ENCODE measurements at regions not wholly inside any gene's neighbourhood (a gene's known extent, or its start where the extent isn't known, plus 50 kb on each side); places are given as distances from the start of the nearest gene placed in this dataset.

- TF ChIP-seq CTCF (IDR thresholded peaks at IDR 0.05; ENCODE audit: low read depth, low read length): no peak
- no peak for DNase-seq (ENCODE audit: low read depth in 2 of 2)
Observed at GRCh38 chr15:37715101-37715500, 219.3 kb upstream of the TMCO5A start.

GRCh38 chr15:37720267-37720666 is 214.2 kb upstream of the TMCO5A start:
- no peak for TF ChIP-seq CTCF (IDR thresholded peaks at IDR 0.05; ENCODE audit: low read depth, low read length)
- no peak overlapping the region for H3K4me3 ChIP-seq (replicated peaks in 1 of 2; ENCODE audit: low read depth in 2 of 2, low read length in 2 of 2)
- DNase-seq (ENCODE audit: low read depth in 2 of 2): no peak

More at GRCh38 chr15:37715101-37715500, 219.3 kb upstream of the TMCO5A start:
- no peak overlapping the region for H3K4me3 ChIP-seq (replicated peaks in 1 of 2; ENCODE audit: low read depth in 2 of 2, low read length in 2 of 2)

- no peak for DNase-seq (ENCODE audit: low read depth in 2 of 2)
- no peak for TF ChIP-seq CTCF (IDR thresholded peaks at IDR 0.05; ENCODE audit: low read depth, low read length)
- no peak overlapping the region for H3K4me3 ChIP-seq (replicated peaks in 1 of 2; ENCODE audit: low read depth in 2 of 2, low read length in 2 of 2)
Observed at GRCh38 chr15:37731146-37731746, 203.2 kb upstream of the TMCO5A start.

GRCh38 chr15:37733628-37734027 is 200.8 kb upstream of the TMCO5A start:
- DNase-seq (ENCODE audit: low read depth in 2 of 2): no peak
- H3K4me3 ChIP-seq (replicated peaks in 1 of 2; ENCODE audit: low read depth in 2 of 2, low read length in 2 of 2): no peak overlapping the region
- no peak for TF ChIP-seq CTCF (IDR thresholded peaks at IDR 0.05; ENCODE audit: low read depth, low read length)

- no peak overlapping the region for H3K4me3 ChIP-seq (replicated peaks in 1 of 2; ENCODE audit: low read depth in 2 of 2, low read length in 2 of 2)
- no peak for TF ChIP-seq CTCF (IDR thresholded peaks at IDR 0.05; ENCODE audit: low read depth, low read length)
- no peak for DNase-seq (ENCODE audit: low read depth in 2 of 2)
Observed at GRCh38 chr15:37740623-37741141, 193.8 kb upstream of the TMCO5A start.

GRCh38 chr15:37743826-37744225 is 190.6 kb upstream of the TMCO5A start:
- no peak for TF ChIP-seq CTCF (IDR thresholded peaks at IDR 0.05; ENCODE audit: low read depth, low read length)
- H3K4me3 ChIP-seq (replicated peaks in 1 of 2; ENCODE audit: low read depth in 2 of 2, low read length in 2 of 2): no peak overlapping the region
- no peak for DNase-seq (ENCODE audit: low read depth in 2 of 2)

GRCh38 chr15:37744521-37744920 is 189.9 kb upstream of the TMCO5A start:
- H3K4me3 ChIP-seq (replicated peaks in 1 of 2; ENCODE audit: low read depth in 2 of 2, low read length in 2 of 2): no peak overlapping the region
- TF ChIP-seq CTCF (IDR thresholded peaks at IDR 0.05; ENCODE audit: low read depth, low read length): no peak
- no peak for DNase-seq (ENCODE audit: low read depth in 2 of 2)

Measured in cardiac fibroblast (primary cell).